ENCODE measurements at regions not wholly inside any gene's neighbourhood (a gene's known extent, or its start where the extent isn't known, plus 50 kb on each side); places are given as distances from the start of the nearest gene placed in this dataset.

GRCh38 chr17:68134731-68135130 lies 99.2 kb downstream of the KPNA2 start:
- no peak overlapping the region for H3K27ac ChIP-seq
- intact Hi-C loops (cut with DNase I), result no loop called here
- H3K4me3 ChIP-seq, result no peak overlapping the region
- no peaks in the 10 kb centered on the region for H3K4me1 ChIP-seq
- ATAC-seq, result peak; percentile 14
- no peaks in the 10 kb centered on the region for H3K9me3 ChIP-seq
- no peaks in the 10 kb centered on the region for H3K27me3 ChIP-seq
- no peak for DNase-seq
- no peak for TF ChIP-seq CTCF (IDR thresholded peaks at IDR 0.05)
- H3K36me3 ChIP-seq, result peaks cover 4% of the 10 kb centered on the region

GRCh38 chr17:68135141-68135887 lies 99.8 kb downstream of the KPNA2 start:
- no peaks in the 10 kb centered on the region for H3K9me3 ChIP-seq
- ATAC-seq (no peak), DNase-seq (no peak)
- H3K27ac ChIP-seq, result no peak overlapping the region
- intact Hi-C loops (cut with DNase I), result no loop called here
- no peaks in the 10 kb centered on the region for H3K4me1 ChIP-seq
- H3K4me3 ChIP-seq, result no peak overlapping the region
- no peaks in the 10 kb centered on the region for H3K36me3 ChIP-seq
- no peak for TF ChIP-seq CTCF (IDR thresholded peaks at IDR 0.05)
- H3K27me3 ChIP-seq, result no peaks in the 10 kb centered on the region

GRCh38 chr17:68141050-68141449 lies 105.5 kb downstream of the KPNA2 start:
- DNase-seq (no peak), ATAC-seq (no peak)
- intact Hi-C loops (cut with DNase I), result no loop called here
- TF ChIP-seq CTCF (IDR thresholded peaks at IDR 0.05), result no peak
- Histone ChIP-seq H3K27ac (no peak overlapping the region), H3K9me3 (no peaks in the 10 kb centered on the region), H3K36me3 (no peaks in the 10 kb centered on the region), H3K27me3 (no peaks in the 10 kb centered on the region), H3K4me1 (no peaks in the 10 kb centered on the region), H3K4me3 (no peak overlapping the region)

- H3K9me3 ChIP-seq, result no peaks in the 10 kb centered on the region
- no peak for TF ChIP-seq CTCF (IDR thresholded peaks at IDR 0.05)
- no peak for ATAC-seq
These were observed 105.2 kb upstream of the AMZ2 start for GRCh38 chr17:68142595-68142994.

GRCh38 chr17:68143425-68143824 lies 104.4 kb upstream of the AMZ2 start:
- no peak for ATAC-seq
- no peaks in the 10 kb centered on the region for H3K9me3 ChIP-seq
- H3K4me3 ChIP-seq, result no peak overlapping the region

More at GRCh38 chr17:68142595-68142994, 105.2 kb upstream of the AMZ2 start:
- H3K4me1 ChIP-seq, result no peaks in the 10 kb centered on the region
- H3K27me3 ChIP-seq, result no peaks in the 10 kb centered on the region
- no peak overlapping the region for H3K4me3 ChIP-seq
- intact Hi-C loops (cut with DNase I), result no loop called here
- no peaks in the 10 kb centered on the region for H3K36me3 ChIP-seq
- no peak for DNase-seq
- H3K27ac ChIP-seq, result no peak overlapping the region

More at GRCh38 chr17:68143425-68143824, 104.4 kb upstream of the AMZ2 start:
- H3K27ac ChIP-seq, result no peak overlapping the region
- intact Hi-C loops (cut with DNase I), result no loop called here
- no peak for DNase-seq
- TF ChIP-seq CTCF (IDR thresholded peaks at IDR 0.05), result no peak
- H3K4me1 ChIP-seq, result no peaks in the 10 kb centered on the region
- H3K36me3 ChIP-seq, result no peaks in the 10 kb centered on the region
- no peaks in the 10 kb centered on the region for H3K27me3 ChIP-seq
